ENCODE measurements at regions not wholly inside any gene's neighbourhood (a gene's known extent, or its start where the extent isn't known, plus 50 kb on each side); places are given as distances from the start of the nearest gene placed in this dataset.
"Not testable (repeated sequence)": the region's sequence is repeated elsewhere in the genome, so short reads cannot be mapped to it uniquely, and the experiment has no call there.

DNA sequence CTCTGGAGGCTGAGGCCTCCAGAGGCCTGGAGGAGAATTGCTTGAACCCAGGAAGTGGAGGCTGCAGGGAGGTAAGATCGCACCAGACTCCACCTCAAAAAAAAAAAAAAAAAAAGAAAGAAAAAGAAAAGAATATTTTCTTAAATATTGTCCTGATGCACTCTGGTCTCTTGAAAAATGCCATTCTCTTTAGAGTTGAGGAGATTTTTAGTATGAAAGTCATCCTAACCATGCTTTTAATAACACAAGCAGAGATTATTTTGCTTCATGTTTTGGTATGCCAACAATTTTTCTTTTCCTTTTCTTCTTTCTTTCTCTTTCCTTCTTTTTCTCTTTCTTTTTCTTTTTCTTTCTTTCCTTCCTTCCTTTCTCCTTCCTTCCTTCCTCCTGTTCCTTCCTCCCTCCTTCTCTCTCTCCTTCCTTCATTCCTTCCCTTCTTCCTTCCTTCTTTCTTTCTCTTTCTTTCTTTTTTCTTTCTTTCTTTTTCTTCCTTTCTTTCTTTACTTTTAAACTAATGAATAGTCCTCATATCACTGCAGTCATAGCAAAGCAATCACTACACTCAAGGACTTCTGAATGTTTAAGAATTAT lies 116.9 kb upstream of the CCNH start:
- no peak for DNase-seq (ENCODE audit: low spot score)

DNA sequence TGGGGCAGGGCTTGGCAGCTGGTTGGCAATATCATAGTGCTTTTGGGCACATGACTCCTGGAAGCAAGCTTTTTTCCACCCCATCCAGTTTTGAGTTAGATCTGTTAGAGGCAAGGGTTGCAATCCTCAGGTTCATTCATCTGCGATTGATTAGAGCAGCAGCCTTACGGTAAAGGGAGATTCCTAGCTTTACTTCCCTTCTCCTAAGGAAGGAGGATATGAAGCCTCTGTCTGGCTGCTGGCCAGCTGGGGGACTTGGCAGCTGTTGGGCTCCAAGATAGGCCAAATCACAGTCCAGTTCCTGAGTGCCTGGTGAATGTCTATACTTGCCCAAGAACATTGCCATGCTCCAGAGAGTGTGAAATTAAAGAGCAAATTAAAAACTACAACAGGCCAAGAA lies 113.4 kb upstream of the CCNH start:
- DNase-seq (ENCODE audit: low spot score): no peak

DNA sequence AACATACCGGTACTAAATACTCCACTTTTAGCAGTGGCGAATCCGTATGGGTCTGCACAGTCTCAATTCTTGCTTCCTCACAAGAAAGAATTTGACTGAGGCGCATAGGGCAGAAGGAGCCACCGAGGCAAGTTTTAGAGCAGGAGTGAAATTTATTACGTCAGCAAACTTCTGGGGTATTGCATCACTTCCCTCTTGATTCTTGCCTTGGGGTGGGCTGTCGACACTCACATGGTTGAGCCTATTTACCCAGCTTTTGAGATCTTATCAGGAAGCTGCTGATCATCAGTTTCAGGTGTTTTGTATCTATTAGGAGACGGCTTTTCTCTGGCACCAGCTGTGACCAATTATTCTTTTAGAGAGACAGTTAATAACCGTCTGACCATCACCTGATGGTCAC lies 111.5 kb upstream of the CCNH start:
- DNase-seq (ENCODE audit: low spot score): no peak

DNA sequence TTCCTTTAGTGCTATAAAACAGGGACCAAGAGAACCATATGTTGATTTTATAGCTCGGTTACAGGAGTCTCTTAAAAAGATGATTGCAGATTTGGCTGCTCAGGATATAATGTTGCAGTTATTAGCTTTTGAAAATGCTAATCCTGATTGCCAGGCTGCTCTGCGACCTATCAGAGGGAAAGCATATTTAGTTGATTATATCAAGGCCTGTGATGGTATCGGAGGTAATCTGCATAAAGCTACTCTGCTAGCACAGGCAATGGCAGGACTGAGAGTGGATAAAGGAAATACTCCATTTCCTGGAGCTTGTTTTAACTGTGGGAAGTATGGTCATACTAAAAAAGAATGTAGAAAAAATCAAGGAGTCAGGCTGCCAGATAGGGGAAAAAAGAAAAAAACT lies 99.0 kb upstream of the CCNH start:
- DNase-seq (ENCODE audit: low spot score): not testable (repeated sequence)

DNA sequence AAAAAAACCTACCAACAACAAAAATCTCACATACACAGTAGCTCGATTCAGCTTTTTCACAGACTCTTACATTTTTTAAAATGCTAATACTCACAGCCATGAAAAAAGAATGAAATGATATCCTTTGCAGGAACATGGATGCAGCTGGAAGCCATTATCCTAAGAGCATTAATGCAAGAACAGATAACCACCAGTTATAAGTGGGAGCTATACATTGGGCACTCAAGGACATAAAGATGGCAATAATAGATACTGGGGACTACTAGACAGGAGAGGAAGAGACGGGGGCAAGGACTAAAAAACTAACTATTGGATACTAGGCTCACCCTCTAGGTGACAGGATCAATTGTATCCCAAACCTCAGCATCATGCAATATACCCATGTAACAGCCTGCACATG lies 90.3 kb upstream of the CCNH start:
- no peak for DNase-seq (ENCODE audit: low spot score)

DNA sequence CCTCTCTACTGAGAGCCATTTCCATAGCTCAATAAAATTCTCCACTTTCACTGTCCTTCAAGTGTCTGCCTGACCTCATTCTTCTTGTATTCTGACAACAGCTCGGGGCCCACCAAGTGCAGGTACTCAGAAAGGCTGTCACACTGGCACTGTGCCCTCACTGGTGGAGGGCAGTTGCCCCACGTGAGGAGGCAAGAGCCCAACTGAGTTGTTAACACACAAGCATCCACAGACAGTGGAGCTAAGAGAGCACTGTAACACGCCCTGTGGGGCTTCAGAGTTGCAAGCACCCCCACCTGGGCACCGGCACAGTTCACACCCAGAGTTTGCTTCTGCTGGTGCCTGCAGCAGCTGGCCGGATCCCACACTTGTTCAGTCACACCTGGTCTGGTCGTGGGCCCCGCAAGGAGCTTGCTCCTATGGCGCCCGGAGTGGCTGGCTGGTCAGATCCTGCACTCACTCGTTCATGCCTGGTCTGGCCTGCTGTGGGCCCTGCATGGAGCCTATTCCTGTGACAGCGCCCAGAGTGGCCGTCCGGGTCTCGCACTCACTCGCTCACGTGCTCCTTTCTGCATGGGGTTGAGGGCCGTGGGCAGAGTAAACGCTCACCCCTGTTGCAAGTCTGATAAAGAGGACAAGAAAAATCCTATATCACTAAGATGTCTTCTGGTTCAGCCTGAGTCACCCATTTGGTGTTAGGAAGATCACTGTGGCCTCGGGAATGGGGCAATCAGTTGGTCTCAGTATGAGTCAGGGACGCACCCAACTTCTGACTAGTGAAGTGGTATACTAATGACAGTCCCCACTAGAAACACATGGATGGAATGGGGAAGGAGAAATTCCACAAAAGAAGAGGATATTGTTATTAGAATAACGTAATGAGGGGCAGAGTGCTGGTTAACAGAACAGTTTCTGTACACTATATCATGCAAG lies 87.0 kb upstream of the CCNH start:
- no peak for DNase-seq (ENCODE audit: low spot score)

Data from iPS-NIHi11 (cell line).